HG02678 (cell line): ENCODE measurements at regions not wholly inside any gene's neighbourhood (a gene's known extent, or its start where the extent isn't known, plus 50 kb on each side); places are given as distances from the start of the nearest gene placed in this dataset.

ENCODE experiments used
- ATAC-seq: cut with Tn5 transposase; IDR thresholded peaks from one replicate; pipeline ENCODE4 v1.9.1; 2021; ENCODE audit warnings: mild to moderate bottlenecking, moderate library complexity; ENCODE audit not compliant: unreplicated experiment

DNA sequence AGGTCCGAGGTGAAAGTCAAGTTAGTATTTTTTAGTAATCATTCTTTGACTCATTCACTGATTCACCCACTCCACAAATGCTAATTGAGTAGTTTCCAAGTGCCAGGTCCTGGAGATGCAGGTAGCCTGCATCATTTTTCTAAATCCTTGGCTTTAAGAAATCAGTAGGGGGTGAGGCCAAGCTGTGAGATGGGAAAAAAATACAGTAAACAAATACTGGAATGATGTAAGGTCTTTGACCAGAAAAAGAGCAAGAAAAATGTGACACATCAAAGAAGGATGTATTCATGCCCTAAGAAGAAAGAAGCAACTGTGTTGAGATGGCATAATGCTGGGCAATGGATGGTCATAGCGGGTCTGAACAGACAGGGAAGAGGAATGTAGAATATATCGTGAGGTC, 1386.6 kb downstream of the PCDH7 start:
- no peak for ATAC-seq

GRCh38 chr4:32112891-32113290, 1392.7 kb downstream of the PCDH7 start:
- ATAC-seq: no peak

DNA sequence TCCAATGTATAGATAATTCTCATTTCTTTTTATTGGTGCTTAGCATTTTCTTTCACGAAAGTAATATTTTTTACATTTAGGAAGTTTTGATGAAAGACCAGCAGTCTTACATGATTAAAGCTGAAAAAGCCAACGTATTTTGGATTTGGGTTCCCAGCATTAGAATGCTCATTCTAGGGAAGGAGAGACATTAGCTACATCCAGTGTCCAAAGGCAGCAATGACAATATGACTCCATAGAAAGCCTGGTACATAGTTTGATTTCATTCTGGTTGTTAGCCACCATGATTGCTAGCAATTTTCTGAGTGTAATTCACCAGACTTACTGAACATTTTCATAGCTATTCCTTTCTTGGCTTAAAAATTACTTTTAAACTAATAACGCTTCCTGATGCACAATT, 1397.5 kb downstream of the PCDH7 start:
- no peak for ATAC-seq

DNA sequence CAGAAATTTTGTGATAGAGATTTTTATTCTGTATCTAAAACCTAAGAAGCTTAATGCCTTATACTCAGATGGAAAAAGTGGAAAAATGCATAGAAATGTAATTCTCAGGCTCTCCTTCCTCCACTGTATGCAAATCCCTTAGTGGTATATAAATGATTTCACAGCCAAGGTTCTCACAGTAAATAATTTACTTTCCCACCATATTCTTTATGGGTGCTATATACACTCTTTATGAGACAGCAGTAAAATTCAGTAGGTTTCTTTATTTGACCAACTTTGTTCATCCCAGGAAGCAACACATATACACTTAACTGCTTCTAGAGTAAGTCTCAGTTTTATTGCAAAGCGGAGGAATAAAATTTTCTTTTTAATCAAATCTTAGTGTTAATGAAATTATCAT, 1399.7 kb downstream of the PCDH7 start:
- ATAC-seq: no peak

- ATAC-seq: no peak
Observed at GRCh38 chr4:32128549-32128948, 1408.4 kb downstream of the PCDH7 start.

- ATAC-seq: no peak
Observed at GRCh38 chr4:32129967-32130366, 1409.8 kb downstream of the PCDH7 start.

- ATAC-seq: no peak
Observed at GRCh38 chr4:32133141-32133540, 1413.0 kb downstream of the PCDH7 start.

DNA sequence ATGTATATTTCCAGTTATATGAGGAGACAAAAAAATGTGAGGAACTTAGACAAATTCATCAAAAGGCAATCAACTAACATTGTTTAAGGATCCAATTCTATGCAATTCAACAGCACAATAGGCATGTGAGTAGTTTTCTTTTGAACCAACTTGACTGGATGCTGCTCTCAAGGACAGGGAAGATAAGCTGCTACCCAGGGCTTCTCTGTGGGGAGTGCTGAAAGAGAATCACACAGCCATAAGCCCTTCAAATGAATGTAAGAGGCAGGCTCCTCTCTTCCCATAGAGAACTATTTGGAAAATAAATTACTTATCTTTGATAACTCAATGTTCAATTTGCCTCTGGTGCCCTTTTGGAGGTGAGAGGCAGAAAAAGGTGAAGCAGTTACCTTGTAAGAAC, 1413.6 kb downstream of the PCDH7 start:
- ATAC-seq: no peak

DNA sequence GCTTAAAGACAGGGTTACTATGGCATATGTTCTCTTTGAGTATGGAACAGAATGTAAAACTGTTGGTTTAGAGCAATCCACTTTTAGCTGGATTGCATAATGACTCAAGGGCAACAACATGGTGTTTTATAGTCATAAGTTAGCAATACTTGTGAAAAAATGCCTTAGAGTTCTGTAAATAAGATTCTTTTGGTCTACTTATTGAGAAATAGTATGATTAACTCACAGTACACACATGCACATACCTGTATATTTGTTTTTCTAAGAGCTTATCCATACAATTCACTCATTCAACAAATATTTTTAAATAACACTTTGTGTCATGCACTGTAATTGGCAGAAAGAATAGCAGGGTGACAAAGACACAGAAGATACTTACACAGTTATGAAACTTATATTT, 1415.5 kb downstream of the PCDH7 start:
- no peak for ATAC-seq

DNA sequence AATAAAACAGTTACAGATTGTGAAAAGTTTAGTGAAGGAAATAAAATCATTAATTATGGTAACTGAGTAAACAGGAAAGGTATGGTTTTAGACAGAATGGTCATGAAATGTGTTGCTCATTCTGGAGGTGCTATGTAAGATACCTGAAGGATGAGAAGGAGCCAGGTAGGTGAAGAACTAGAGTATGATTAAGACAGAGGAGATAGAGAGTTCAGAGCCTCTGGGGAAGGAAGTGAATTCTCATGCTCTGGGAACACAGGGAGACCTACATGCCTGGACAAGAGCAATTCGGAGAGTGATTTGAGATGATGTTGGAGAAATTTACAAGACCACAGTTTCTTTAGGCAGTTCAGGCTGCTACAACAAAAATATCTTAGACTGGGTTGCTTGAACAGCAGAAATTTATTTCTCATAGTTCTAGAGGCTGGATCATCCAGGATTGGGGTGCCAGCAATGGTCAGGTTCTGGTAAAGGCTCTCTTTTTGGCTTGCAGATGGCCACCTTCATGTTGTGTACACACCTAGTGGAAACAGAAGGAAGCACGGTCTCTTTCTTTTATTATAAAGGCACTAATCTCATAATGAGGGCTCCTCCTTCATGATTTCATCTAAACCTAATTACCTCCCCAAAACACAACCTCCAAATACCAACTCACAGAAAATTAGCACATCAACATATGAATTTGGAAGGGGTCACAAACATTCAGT, 1416.1 kb downstream of the PCDH7 start:
- ATAC-seq: no peak

- no peak for ATAC-seq
Observed at GRCh38 chr4:32140636-32141035, 1420.5 kb downstream of the PCDH7 start.

- ATAC-seq: no peak
Observed at GRCh38 chr4:32142075-32142474, 1421.9 kb downstream of the PCDH7 start.

GRCh38 chr4:32145987-32146386, 1425.8 kb downstream of the PCDH7 start:
- no peak for ATAC-seq

- no peak for ATAC-seq
Observed at GRCh38 chr4:32147446-32148085, 1427.4 kb downstream of the PCDH7 start.

DNA sequence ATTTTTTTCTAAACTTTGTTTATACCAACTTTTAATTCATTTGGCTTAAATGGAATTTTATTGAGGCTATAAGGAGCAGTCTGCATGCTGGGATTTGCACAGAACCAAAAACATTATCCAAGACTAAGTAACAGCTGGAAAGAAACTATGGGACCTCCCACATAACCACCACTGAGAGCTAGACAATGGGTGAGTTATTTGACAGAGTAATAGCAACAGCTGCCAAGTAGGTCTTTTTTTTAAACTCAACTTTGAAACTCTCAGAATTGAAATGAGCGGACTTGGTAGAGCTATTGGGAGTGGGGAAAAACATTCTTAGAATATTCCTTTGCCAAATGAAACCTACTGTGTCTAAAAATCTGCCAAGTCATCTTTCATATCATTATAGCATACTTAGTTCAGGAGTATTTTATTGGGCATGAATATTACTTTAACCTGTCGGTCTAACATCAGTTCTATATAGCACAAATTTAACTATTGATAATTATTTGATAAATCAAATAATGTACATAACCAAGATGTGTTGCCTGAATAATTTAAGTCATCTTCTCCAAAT, 1428.0 kb downstream of the PCDH7 start:
- ATAC-seq: no peak

- no peak for ATAC-seq
Observed at GRCh38 chr4:32158961-32159360, 1438.8 kb downstream of the PCDH7 start.

DNA sequence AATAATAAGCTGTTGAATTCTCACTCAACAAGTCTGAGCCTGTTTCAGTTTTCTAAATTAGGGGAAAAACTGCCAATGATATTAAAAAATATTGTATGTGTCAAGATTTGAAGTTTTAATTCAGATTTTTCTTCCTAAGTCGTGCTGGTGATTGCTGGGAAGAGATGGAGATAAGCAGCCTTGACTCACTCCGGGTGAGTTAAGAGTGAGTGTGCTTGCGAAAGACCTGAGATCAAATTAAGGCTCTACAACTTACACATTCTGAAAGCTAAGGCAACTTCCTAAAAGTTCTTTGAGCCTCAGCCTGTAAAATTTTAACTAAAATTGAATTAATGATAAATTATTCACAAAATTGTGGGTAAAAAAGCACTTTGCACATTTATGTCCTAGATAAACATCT, 1441.2 kb downstream of the PCDH7 start:
- ATAC-seq: no peak

DNA sequence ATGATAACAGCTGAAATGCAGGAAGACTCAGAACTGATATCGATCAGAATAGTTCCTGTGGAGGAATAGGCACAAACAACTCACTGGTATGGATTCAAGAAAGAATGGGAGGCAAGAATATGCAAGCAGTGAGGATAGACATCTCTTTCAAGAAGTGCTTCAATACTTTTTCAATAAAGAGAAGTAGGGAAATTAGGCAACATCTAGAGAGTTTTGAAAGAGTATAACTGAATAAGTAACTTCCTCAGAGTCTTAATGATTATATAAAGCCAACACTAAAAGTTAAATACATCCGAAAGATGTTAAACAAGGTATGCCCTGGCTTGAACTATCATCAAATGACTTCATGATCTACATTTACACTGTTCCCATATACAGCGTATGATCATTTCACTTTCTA, 1443.0 kb downstream of the PCDH7 start:
- no peak for ATAC-seq

GRCh38 chr4:32169841-32170240, 1449.7 kb downstream of the PCDH7 start:
- ATAC-seq: no peak

DNA sequence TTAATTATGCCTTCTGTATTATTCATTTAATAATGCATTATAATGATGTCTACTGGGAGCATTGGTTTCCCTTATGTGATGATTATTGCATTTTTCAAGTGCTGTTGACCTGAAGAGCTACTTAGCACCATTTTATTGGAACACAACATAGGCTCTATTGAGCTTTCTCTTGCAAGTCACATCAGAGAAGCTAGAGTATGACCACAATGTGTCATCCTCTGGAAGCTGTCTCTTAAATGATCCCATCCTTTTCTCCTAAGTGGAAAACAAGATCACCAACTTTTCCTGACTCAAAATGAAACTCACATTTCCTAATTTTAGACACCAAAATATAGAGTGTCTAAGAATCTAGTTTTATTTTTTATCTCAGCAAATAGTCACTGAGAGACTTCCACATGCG, 1451.9 kb downstream of the PCDH7 start:
- ATAC-seq: no peak

DNA sequence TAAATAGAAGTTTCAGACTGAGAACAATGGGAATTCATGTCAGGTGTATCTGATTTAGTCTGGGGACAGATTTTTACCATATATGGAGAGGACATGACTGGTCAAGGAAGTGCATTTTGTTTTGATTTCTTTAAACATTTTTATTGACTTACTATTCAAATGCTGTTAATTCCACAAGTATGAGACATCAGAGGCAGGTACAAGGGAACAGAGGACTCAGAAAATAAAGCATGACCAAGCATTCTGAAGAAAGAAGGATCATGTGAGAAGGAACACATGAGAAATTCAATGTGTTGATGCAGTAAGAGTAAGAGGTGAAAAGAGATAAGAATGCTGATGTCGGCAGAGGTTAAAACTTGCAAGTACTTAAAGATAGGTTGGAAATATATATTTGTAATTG, 1452.6 kb downstream of the PCDH7 start:
- ATAC-seq: no peak

DNA sequence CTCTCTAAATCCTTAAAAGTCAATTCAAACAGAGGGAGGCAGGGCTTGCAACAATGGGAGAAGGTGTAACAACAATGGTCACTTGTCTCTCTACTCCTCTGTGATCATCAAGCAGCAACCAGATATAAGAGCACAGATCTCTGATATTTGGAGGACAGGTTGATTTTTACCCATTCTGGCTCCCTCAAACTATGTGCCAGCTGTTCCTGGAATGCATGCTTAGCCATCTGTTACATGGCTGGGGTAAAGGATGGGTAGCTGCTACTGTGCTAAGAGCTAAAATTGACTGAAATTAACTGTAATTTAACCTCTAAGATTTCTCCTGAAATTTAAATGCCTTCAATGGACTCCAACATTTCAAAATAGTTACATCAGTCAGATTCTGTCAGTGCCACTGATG, 1459.9 kb downstream of the PCDH7 start:
- ATAC-seq: no peak

DNA sequence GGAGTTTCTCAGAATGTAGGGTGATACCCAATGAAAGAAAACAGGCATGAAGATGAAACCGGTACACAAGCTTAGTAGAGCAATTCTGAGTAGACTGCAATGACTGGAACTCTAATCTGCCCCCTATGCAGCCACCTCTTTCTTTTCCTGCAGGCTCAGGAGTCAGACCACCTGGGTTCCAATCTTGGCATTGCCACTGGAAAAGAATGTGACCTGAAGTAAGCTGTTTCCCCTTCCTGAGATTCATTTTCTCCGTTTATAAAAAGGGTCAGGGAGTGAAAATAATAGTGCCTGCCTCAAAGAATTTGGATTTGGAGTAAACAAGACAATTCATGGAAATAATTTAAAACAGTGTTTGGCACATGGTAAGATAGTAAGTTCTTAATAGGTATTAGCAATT, 1464.0 kb downstream of the PCDH7 start:
- ATAC-seq: no peak
